Neural cell (in vitro differentiated cells): ENCODE measurements at regions not wholly inside any gene's neighbourhood (a gene's known extent, or its start where the extent isn't known, plus 50 kb on each side); places are given as distances from the start of the nearest gene placed in this dataset.

Experiments used
- EZH2 ChIP-seq: fragments of 200-600, 300-800 bp; shearing (Covaris generic), sonication (generic); IDR thresholded peaks from 2 replicates; pipeline ENCODE4 v1.6.1; 2014; ENCODE audit warnings: antibody characterized with exemption, low read length, borderline replicate concordance, mild to moderate bottlenecking; ENCODE audit not compliant: insufficient read depth, poor library complexity, severe bottlenecking
- TAF1 ChIP-seq: IDR thresholded peaks from 2 replicates; pipeline ENCODE4 v1.6.1; 2012; ENCODE audit warnings: low read depth
- TF ChIP-seq, protein P1 (sequence below): fragments of 450-650 bp; IDR thresholded peaks from 2 replicates; pipeline ENCODE4 v1.5.1; 2014; ENCODE audit warnings: antibody characterized with exemption, mild to moderate bottlenecking, moderate library complexity; ENCODE audit not compliant: poor library complexity, severe bottlenecking

DNA sequence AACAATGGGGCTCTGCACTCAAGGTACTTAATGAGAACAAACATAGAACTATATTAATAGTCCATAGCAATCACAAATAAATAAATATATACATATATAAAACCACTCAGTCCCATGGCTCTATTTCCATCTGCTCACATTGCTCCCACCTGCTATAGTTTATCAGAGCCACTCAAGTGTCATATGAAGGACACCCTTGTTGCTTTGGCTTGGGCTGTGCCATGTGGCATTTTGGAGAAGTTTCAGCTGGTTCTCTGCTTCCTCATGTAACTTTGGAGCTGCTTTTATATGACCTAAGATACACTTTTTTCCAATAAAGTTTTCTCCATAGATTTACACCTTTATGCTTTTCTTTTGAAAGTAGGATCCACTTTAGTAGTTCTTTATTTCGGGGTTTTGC lies 126.4 kb downstream of the KCNJ2 start:
- TF ChIP-seq, protein P1, sequence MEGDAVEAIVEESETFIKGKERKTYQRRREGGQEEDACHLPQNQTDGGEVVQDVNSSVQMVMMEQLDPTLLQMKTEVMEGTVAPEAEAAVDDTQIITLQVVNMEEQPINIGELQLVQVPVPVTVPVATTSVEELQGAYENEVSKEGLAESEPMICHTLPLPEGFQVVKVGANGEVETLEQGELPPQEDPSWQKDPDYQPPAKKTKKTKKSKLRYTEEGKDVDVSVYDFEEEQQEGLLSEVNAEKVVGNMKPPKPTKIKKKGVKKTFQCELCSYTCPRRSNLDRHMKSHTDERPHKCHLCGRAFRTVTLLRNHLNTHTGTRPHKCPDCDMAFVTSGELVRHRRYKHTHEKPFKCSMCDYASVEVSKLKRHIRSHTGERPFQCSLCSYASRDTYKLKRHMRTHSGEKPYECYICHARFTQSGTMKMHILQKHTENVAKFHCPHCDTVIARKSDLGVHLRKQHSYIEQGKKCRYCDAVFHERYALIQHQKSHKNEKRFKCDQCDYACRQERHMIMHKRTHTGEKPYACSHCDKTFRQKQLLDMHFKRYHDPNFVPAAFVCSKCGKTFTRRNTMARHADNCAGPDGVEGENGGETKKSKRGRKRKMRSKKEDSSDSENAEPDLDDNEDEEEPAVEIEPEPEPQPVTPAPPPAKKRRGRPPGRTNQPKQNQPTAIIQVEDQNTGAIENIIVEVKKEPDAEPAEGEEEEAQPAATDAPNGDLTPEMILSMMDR = no peak
- TF ChIP-seq EZH2 (no peak), TAF1 (no peak)
